ENCODE measurements at regions not wholly inside any gene's neighbourhood (a gene's known extent, or its start where the extent isn't known, plus 50 kb on each side); places are given as distances from the start of the nearest gene placed in this dataset.

DNA sequence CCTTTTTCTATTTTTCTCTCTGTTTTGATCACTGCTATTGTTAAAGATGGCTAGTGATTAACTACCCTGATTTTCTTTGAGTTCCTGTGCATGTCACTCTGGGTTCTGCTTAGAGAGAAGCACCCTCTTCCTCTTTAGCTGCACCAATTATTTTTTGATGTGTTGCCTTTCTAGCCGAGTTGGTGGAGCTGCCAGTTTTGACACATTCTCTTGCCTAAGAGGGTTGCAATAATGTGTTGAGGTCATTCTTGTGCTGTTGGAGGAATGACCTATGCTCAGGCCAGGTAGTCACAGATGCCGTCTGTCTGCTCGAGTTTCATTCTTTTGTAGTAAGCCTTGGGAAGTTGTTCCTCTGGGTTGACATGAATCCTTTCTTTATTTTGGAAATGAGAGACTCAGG is 84.6 kb upstream of the DPH6 start:
- TF ChIP-seq, protein P1, sequence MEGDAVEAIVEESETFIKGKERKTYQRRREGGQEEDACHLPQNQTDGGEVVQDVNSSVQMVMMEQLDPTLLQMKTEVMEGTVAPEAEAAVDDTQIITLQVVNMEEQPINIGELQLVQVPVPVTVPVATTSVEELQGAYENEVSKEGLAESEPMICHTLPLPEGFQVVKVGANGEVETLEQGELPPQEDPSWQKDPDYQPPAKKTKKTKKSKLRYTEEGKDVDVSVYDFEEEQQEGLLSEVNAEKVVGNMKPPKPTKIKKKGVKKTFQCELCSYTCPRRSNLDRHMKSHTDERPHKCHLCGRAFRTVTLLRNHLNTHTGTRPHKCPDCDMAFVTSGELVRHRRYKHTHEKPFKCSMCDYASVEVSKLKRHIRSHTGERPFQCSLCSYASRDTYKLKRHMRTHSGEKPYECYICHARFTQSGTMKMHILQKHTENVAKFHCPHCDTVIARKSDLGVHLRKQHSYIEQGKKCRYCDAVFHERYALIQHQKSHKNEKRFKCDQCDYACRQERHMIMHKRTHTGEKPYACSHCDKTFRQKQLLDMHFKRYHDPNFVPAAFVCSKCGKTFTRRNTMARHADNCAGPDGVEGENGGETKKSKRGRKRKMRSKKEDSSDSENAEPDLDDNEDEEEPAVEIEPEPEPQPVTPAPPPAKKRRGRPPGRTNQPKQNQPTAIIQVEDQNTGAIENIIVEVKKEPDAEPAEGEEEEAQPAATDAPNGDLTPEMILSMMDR (IDR thresholded peaks at IDR 0.05): no peak
- no peak for TF ChIP-seq POLR2A (IDR thresholded peaks at IDR 0.05)

Measured in adrenal gland (tissue), 5 donors.